ENCODE measurements at regions not wholly inside any gene's neighbourhood (a gene's known extent, or its start where the extent isn't known, plus 50 kb on each side); places are given as distances from the start of the nearest gene placed in this dataset.

DNA sequence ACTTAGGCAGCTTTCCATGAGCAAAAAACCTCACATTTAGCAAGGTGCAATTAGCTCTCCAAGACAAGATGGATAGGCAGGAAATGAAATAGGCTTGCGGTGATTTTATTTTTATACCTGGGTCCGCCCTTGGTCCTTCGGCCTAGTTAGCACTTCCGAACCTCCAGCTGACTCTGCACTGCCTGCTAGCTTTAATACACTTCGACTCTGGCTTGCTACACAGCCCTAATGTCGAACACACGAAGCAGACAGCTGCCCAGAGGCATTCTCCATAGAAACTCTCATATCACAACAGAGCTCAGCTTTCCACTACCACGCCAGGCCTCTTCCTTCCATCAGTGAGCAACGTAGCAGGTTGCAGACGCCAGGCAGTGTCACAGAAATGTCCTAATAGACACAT lies 688.0 kb downstream of the VRK1 start:
- TF ChIP-seq, protein P1, sequence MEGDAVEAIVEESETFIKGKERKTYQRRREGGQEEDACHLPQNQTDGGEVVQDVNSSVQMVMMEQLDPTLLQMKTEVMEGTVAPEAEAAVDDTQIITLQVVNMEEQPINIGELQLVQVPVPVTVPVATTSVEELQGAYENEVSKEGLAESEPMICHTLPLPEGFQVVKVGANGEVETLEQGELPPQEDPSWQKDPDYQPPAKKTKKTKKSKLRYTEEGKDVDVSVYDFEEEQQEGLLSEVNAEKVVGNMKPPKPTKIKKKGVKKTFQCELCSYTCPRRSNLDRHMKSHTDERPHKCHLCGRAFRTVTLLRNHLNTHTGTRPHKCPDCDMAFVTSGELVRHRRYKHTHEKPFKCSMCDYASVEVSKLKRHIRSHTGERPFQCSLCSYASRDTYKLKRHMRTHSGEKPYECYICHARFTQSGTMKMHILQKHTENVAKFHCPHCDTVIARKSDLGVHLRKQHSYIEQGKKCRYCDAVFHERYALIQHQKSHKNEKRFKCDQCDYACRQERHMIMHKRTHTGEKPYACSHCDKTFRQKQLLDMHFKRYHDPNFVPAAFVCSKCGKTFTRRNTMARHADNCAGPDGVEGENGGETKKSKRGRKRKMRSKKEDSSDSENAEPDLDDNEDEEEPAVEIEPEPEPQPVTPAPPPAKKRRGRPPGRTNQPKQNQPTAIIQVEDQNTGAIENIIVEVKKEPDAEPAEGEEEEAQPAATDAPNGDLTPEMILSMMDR (IDR thresholded peaks at IDR 0.05; ENCODE audit: control insufficient read depth, insufficient read depth, low read depth, low read length, missing control alignments), result no peak
- no peak for DNase-seq (ENCODE audit: low read depth)
- H3K4me3 ChIP-seq (ENCODE audit: control insufficient read depth, low read depth, low read length), result no peak overlapping the region

DNA sequence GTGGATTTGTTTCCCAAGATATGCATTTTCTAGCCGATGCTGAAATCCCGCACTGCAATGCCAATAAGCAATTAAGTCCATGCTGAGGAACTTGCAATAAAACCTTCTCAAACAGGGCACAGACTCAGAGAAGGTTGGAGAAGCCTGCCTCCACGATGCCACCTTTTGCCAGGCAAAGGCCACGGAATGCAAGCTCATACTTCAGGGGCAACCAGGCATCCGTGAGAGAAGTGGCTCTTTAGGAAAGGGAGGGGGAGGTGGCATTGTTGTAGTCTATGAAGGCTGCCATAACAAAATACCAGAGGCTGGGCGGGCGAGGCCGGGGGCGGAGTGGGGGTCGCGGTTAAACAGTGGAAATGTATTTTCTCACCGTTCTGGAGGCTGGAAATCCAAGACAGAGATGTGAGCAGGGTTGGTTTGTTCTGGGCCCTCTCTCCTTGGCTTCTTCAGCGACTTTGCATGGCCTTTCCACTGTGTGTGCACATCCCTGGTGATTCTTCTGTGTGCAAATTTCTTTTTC lies 689.5 kb downstream of the VRK1 start:
- H3K4me3 ChIP-seq (ENCODE audit: control insufficient read depth, low read depth, low read length), result no peak overlapping the region
- TF ChIP-seq, protein P1 (IDR thresholded peaks at IDR 0.05; ENCODE audit: control insufficient read depth, insufficient read depth, low read depth, low read length, missing control alignments), result no peak
- no peak for DNase-seq (ENCODE audit: low read depth)

DNA sequence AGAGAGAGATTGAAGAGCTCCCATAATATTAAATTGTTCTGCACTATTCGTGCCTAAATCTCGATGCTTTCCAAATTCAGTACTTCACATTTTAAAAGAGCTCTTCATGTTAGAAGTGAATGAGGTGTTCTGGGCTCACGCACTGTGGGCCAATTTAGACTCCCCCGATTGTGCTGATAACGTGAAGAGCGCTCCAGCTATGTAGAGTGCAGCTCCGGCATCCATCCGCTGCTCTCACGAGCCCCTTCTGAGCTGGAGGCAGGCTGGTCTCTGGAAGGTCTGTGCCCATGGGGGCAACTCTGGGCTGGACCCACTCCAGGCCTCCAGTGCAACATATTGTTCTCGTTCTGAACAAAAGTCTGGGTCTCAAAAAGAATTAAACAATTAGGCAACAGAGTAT lies 692.6 kb downstream of the VRK1 start:
- DNase-seq (ENCODE audit: low read depth), result no peak
- TF ChIP-seq, protein P1 (IDR thresholded peaks at IDR 0.05; ENCODE audit: control insufficient read depth, insufficient read depth, low read depth, low read length, missing control alignments), result no peak
- H3K4me3 ChIP-seq (ENCODE audit: control insufficient read depth, low read depth, low read length), result no peak overlapping the region

DNA sequence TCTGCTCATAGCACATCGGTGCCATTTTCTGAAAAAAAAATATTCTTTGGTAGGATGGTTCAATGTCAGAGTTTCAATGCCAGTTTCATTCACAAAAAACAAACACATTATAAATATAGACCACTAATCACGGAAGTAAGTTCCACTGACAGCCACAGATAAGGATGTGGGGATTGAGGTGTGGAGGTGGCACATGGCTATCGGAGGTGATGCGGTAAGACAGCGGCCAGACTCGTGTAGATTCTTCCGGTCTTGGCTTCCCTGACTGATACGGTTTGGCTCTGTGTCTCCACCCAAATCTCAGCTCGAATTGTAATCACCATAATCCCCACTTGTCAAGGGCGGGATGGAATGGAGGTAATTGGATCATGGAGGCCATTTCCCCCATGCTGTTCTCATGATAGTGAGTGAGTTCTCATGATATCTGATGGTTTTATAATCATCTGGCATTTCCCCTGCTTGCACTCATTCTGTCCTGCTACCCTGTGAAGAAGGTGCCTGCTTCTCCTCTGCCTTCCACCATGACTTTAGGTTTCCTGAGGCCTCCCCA lies 693.4 kb downstream of the VRK1 start:
- TF ChIP-seq, protein P1 (IDR thresholded peaks at IDR 0.05; ENCODE audit: control insufficient read depth, insufficient read depth, low read depth, low read length, missing control alignments), result no peak
- no peak for DNase-seq (ENCODE audit: low read depth)
- H3K4me3 ChIP-seq (ENCODE audit: control insufficient read depth, low read depth, low read length), result no peak overlapping the region

DNA sequence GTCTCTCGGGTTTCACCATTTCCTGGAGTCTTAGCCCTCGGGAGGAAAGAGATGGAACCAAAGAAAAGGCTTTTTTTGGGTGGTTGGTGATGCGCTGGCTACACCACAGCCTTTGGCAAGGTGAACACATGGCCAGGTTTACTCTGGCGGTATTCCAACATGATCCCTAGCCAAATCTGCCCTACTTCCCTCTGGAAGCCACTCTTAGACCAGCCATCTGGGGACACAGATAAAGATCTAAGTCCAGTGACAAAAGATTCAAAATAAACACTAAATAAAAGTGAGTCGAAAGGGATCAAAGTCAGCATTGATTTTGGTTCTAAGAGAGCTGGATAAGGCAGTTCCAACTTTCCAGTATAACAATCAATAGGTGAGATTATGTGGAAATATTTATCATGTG lies 694.5 kb downstream of the VRK1 start:
- TF ChIP-seq, protein P1 (IDR thresholded peaks at IDR 0.05; ENCODE audit: control insufficient read depth, insufficient read depth, low read depth, low read length, missing control alignments), result no peak
- no peak overlapping the region for H3K4me3 ChIP-seq (ENCODE audit: control insufficient read depth, low read depth, low read length)
- no peak for DNase-seq (ENCODE audit: low read depth)

DNA sequence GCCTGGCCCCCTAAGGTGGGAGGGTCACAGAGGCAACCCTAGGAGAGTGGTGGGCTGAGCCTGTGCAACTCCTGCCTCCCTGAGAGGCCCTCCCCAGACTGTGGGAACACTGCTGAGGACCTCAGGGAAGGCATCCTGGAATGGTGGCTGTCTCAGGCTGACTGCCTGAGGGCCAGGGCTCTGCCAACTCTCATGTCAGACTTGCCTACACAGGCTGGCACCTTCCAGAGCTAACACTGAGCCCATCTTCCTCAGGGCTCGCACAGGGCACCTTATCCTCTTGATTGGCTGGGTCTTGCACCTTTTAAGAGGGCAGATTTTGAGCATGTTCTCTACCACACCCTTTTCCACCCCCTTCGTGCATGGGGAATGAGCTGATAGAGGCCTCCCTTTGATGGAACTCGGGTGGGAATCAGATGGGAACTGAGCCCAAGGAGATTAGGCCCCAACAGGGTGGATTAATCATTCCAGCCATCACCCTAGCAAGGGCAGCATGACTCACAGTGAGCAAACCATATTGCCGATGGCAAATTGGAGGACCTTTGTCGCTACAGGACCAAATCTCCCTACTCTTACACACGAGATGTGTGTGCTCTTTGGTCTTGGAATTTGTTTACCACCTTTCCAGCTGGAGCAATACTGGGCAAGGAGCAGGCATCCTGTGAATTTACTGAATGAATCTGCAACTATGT lies 702.8 kb downstream of the VRK1 start:
- TF ChIP-seq, protein P1 (IDR thresholded peaks at IDR 0.05; ENCODE audit: control insufficient read depth, insufficient read depth, low read depth, low read length, missing control alignments), result no peak
- H3K4me3 ChIP-seq (ENCODE audit: control insufficient read depth, low read depth, low read length), result no peak overlapping the region
- DNase-seq (ENCODE audit: low read depth), result no peak

Measured in AG09309 (cell line).